Fibroblast of skin of abdomen (primary cell): ENCODE measurements at regions not wholly inside any gene's neighbourhood (a gene's known extent, or its start where the extent isn't known, plus 50 kb on each side); places are given as distances from the start of the nearest gene placed in this dataset.
"Not testable (repeated sequence)": the region's sequence is repeated elsewhere in the genome, so short reads cannot be mapped to it uniquely, and the experiment has no call there.

Experiments used
- DNase-seq: peaks from one replicate; pipeline ENCODE4 v3.0.0-alpha.2; 2013

DNA sequence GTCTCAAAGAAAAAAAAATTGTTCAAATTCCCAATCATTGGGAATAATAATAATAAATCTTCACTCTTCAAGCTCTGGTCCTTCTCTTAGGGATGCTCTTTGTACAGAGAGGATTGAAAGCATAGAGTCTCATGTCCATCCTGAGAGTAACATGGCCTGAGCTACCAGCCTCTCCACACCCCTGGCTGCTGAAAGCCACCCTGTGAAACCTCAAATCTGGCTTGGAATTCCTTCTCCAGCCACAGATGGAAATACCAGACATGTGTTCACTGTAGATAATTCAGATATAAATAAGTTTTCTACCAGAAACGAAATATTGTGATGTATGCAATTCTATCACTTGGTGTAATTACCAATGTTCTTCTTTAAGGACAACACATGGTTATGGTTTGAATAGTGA is 140.6 kb downstream of the ARSF start:
- peak; percentile 38 for DNase-seq

DNA sequence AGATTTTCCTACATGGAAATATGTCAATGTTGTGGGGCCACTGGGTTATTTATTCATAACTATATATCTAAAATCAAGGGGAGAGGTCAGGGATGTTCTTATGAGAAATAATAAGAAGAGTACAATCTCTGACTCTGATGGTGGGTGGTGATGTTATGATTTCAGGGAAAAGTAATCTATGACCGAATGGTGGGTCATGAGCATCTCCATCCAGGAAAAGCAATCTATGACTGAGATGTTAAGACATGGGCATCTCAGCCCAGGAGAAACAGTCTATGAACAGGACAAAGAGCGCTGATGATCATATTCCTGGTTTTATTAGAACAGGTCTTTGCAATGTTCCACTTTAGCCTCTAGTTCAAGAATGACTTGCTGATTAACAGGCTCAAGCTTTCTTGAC is 137.1 kb downstream of the ARSF start:
- no peak for DNase-seq

DNA sequence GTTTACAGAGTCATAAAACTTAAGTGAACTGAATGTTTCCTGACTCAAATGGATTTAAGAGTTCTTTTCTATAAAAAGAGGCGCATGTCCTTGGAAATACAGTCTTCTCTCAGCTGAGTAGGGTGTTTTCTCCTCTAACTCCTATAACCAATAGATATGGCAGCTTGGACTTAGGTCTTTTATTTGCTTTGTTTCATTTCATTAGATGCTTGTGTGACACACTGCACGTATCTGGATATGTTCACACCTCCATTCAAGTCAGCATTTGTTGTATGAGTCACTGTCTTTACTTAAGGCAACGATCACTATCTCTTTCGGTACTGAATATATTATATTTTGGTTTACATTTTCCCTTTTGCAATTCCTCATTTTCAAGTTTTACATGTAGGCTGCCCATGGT is 136.6 kb downstream of the ARSF start:
- DNase-seq: no peak

DNA sequence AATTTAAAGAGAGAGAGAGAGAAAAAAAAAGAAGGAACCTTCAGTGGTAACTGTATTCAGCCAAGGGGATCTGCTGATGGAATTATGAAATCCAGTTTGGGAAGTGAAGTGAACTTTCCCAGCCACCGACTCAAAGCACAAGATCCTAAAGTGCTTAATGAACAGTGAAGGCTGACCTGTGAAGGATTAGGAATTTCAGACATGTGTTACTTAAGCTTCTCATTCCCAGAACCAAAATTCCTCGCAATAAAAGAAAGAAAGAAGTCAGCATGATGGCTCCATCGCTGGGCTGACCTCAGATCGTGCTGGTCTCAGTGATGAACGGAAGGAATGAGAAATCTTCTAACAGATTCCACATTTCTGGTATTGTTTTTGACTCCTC is 135.2 kb downstream of the ARSF start:
- DNase-seq: peak; percentile 84

DNA sequence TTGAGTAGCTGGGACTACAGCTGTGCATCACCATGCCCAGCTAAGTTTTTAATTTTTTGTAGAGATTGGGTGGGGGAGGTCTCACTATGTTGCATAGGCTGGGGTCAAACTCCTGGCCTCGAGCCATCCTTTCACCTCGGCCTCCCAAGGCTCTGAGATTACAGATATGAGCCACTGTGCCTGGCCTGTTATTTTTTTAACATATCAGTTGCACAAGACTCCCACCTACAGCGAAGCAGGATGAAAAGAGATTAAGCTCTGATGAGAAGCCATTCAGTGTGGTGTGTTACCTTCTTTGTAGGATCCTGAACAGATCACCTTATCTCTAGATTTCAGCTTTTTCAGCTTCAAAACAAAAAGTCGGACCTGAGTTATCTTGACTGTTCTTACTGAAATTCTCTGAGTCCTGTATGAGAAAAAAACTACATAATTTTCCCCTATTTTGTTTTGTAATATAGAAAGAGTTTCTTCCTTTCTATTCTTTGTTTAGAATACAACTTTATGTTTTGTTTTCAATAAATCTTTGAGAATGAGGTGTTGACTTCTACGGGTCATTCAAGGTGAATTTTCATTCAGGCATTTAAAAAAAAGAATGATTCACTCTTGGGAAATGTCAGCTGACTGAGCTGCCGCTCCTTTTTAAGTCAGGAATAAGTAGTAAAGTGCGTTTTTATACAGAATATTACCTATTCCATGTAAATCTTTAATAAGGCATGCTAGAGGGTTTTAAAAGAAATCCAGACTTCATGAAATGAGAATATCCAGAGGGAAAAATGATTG is 134.6 kb downstream of the ARSF start:
- DNase-seq: peak; percentile 48

DNA sequence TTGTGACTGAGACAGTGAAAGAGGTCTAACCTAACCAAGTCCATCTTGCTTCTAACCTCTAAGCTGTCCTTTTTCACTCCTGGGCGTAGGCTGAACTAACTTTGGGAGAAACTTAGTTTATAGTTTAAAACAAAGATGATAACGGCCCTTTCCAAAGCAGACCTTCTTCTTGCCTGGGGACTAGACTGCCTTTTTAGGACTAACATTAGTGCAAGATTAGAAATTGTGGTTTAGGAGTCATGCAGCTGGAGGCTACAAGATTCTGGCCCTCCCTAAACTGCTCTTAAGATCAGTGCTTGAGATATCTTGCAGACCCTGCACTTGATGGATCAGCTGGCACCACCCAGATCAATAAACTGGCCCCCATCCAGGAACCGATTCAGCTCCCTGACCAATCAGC is 130.9 kb downstream of the ARSF start:
- DNase-seq: not testable (repeated sequence)

DNA sequence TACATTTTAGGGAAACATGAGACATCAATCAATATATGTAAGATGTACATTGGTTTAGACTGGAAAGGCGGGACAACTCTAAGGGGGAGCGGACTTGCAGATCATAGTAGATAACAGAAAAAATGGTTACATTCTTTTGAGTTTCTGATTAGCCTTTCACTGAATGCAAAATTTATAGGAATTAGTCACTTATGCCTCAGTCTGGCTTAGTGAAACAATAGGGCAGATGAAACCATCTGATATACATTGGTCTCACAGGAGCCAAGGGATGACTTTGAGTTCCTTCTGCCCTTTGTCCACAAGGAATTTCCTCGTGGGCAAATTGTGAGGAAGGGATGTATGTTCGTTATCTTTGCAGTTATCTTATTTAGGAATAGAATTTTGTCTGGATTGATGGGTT is 128.2 kb downstream of the ARSF start:
- DNase-seq: no peak

DNA sequence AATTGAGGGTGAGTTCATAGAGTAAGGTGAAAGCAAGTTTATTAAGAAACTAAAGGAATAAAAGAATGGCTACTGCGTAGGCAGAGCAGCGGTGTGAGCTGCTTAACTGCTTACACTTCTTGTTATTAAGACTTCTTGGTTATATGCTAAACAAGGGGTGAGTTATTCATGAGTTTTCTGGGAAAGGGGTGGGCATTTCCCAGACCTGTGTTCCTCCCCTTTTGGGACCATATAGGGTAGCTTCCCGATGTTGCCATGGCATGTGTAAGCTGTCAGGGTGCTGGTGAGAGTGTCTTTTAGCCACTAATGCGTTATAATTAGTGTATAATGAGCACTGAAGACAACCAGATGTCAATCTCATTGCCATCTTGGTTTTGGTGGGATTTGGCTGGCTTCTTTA is 126.5 kb downstream of the ARSF start:
- DNase-seq: no peak

DNA sequence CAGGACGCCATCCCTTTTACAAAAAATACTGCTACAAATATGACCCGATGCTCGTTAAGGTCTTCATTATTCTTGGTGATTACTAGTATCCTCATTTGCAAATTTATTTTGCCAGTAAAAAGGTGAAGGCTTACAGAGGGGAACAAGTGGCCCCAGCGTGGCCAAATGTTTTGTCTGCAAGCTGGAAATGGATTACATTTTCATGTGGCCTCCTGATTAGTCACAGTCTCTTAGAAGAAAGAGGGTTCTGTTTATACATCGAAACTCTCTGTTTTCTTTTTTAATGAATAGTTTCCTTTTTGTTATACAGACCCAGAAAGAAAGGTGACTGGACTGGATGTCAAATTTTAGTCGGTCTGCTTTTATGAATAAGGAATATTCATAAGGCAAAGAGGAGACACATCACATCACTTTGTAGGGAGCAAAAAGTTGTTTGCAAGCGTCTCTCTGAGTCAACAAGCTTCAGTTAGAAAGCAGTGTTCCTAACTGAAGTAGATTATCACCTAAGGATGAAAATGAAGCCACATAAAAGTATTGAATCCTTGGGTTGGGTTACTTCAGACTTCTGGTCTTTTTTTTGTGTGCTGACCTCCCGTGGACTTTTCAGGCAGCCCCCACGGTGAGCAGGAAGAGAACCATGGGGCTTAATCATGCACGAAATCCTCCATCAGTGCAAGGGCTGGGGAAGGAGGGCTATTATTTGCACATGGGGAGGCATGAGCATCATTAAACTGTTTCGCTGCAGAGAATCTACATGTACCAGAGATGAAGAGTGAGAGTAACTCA is 125.6 kb downstream of the ARSF start:
- DNase-seq: no peak

DNA sequence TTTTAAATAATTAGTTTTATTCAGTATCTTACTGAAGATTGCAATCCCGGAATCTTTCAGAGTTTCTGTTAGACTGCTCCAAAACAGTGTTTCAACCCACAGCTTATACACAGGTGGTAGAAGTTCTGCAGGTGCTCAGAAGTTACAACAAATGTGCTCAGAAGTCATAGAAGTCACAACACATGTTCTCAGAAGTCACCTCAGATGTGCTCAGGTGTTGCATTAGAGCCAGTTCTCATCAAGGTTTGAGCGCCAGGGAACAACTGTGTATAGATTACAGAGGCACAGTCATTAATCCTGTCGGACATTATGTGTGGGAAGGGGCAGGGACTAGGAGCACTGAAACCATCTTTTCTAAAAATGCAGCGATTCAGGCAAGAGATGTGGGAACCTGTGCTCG is 124.5 kb downstream of the ARSF start:
- DNase-seq: no peak
